ENCODE measurements at regions not wholly inside any gene's neighbourhood (a gene's known extent, or its start where the extent isn't known, plus 50 kb on each side); places are given as distances from the start of the nearest gene placed in this dataset.

- DNase-seq = peak; percentile 11
Measured at GRCh38 chr12:13670285-13670866, 311.0 kb downstream of the GRIN2B start.

- DNase-seq = no peak
Measured at GRCh38 chr12:13668880-13669279, 312.5 kb downstream of the GRIN2B start.

GRCh38 chr12:13666806-13667205 is 314.6 kb downstream of the GRIN2B start:
- DNase-seq = no peak

GRCh38 chr12:13661005-13661887 is 320.2 kb downstream of the GRIN2B start:
- DNase-seq = peak; percentile 72

GRCh38 chr12:13654456-13654855 is 326.9 kb downstream of the GRIN2B start:
- no peak for DNase-seq

- DNase-seq = no peak
Measured at GRCh38 chr12:13652105-13652504, 329.3 kb downstream of the GRIN2B start.

GRCh38 chr12:13635709-13636108 is 345.7 kb downstream of the GRIN2B start:
- no peak for DNase-seq

GRCh38 chr12:13631873-13632272 is 349.5 kb downstream of the GRIN2B start:
- no peak for DNase-seq

- no peak for DNase-seq
Measured at GRCh38 chr12:13630354-13630753, 351.0 kb downstream of the GRIN2B start.

- DNase-seq = no peak
Measured at GRCh38 chr12:13628067-13628466, 353.3 kb downstream of the GRIN2B start.

GRCh38 chr12:13627536-13627935 is 353.9 kb downstream of the GRIN2B start:
- no peak for DNase-seq

- DNase-seq = no peak
Measured at GRCh38 chr12:13613297-13613696, 368.1 kb downstream of the GRIN2B start.

- no peak for DNase-seq
Measured at GRCh38 chr12:13609894-13610679, 371.3 kb downstream of the GRIN2B start.

GRCh38 chr12:13606290-13606689 is 375.1 kb downstream of the GRIN2B start:
- no peak for DNase-seq

GRCh38 chr12:13603953-13604352 is 377.4 kb downstream of the GRIN2B start:
- DNase-seq = no peak

GRCh38 chr12:13602172-13602571 is 379.2 kb downstream of the GRIN2B start:
- no peak for DNase-seq

GRCh38 chr12:13599176-13599575 is 382.2 kb downstream of the GRIN2B start:
- no peak for DNase-seq

GRCh38 chr12:13597837-13598236 is 383.6 kb downstream of the GRIN2B start:
- no peak for DNase-seq

- DNase-seq = no peak
Measured at GRCh38 chr12:13597166-13597565, 384.2 kb downstream of the GRIN2B start.

- DNase-seq = no peak
Measured at GRCh38 chr12:13596714-13597113, 384.7 kb downstream of the GRIN2B start.

- DNase-seq = peak; percentile 51
Measured at GRCh38 chr12:13595536-13596443, 385.6 kb downstream of the GRIN2B start.

- DNase-seq = no peak
Measured at GRCh38 chr12:13594731-13595514, 386.5 kb downstream of the GRIN2B start.
